Left kidney (tissue), 1 donor: ENCODE measurements at regions not wholly inside any gene's neighbourhood (a gene's known extent, or its start where the extent isn't known, plus 50 kb on each side); places are given as distances from the start of the nearest gene placed in this dataset.
"Not testable (repeated sequence)": the region's sequence is repeated elsewhere in the genome, so short reads cannot be mapped to it uniquely, and the experiment has no call there.

ENCODE experiments used
- DNase-seq: peaks from one replicate; pipeline ENCODE4 v3.0.0-alpha.2; 2013

DNA sequence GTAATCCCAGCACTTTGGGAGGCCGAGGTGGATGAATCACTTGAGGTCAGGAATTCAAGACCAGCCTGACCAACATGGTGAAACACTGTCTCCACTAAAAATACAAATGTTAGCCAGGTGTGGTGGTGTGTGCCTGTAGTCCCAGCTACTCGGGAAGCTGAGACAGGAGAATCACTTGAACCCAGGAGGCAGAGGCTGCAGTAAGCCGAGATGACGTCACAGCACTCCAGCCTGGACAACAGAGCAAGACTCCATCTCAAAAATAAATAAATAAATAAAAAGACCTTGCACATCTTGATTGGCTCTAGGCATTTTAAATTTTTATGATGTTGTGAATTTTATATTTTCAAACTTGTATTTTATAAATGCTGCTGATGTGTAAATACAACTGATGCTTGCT lies 141.7 kb downstream of the ARRDC3 start:
- DNase-seq: not testable (repeated sequence)

DNA sequence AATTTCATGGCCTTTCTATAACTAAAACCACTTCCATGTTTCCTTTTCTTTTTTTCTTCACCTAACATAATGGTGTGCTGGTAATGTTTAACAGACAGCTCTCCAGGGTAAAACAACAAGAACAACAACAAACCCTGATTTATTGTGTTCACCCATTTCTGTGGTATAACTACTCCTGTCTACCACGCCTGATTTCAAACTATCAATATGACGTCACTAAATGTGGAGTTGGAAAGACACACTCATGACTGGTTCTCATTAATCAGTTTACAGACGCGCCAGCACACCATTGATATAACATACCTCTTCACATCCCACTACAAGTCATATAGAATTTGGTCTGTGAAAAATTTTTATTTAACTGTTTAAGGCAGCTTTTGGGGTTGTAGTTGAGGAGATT lies 142.9 kb downstream of the ARRDC3 start:
- no peak for DNase-seq

DNA sequence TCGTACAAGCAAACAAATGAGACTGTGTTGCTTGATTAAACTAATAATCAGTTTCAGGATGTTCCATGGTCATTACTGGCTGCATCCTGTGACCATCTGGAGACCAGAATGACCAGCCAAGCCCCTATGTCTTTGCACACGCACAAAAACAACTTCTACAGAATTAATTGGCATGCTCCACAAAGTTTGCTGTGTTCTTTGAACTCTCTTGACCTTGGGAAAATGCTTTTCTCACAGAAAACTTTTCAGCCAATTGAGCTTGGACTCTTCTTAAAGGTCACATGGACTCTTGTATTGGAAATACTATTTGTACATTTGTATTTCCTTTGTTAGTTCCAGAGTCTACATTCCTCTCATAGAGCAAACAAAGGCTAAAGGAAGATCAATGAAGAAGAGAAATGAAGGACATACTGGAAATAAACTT lies 147.8 kb downstream of the ARRDC3 start:
- no peak for DNase-seq

DNA sequence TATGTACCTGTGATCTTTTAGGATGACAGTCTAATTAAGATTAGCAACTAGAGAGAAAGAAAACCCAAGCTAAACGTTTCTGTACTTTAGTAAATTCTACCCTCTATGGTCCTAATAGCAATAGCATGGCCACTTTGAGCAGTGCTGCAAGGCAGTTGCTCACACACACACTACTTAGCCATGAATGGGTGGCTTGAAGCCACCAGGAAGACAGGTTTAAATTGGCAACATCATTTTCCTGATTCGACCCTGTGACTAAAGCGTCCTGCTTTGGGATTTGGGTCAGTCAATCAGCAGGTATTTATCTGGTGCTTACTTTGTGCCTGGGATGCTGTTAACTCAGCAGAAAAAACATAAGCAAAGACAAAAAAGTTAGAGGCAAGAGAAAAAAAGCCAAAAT lies 150.6 kb downstream of the ARRDC3 start:
- no peak for DNase-seq

DNA sequence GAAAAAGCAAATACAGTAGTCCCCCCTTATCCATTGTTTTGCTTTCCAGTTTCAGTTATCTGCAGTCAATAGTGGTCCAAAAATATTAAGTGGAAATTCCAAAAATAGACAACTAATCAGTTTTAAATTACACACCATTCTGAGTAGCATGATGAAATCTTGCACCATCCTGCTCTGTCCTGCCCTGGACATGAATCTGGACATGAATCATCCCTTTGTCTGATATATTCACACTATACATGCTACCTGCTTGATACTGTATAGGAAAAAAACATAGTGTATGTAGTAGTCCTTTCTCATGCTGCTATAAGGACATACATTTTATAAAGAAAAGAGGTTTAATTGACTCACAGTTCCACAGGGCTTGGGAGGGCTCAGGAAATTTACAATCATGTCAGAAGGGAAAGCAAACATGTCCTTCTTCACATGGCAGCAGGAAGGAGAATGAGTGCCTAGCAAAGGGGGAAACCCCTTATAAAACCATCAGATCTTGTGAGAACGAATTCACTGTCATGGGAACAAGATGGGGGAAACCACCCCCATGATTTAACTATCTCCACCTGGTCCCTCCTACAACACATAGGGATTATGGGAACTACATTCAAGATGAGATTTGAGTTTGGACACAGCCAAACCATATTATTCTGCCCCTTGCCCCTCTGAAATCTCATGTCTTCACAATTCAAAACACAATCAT lies 153.9 kb downstream of the ARRDC3 start:
- DNase-seq: no peak

DNA sequence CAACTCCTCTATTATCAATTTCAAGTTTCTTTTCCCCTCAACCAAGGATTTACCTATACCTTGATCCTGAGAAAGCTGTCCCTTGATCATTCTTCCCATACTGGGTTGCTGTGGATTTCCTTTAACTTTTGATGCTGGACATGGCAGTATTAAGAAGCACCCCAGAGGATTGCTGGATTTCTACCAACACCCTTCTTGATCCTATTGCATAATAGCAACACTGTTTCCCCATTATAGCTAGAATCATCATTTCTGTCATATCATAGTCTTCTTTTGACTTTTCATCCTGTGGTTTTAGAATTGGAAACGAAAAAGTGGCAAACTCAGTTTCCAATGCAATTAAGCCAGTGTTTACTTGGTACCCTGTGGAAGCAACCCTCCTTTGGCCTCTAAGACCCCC lies 154.9 kb downstream of the ARRDC3 start:
- DNase-seq: no peak

DNA sequence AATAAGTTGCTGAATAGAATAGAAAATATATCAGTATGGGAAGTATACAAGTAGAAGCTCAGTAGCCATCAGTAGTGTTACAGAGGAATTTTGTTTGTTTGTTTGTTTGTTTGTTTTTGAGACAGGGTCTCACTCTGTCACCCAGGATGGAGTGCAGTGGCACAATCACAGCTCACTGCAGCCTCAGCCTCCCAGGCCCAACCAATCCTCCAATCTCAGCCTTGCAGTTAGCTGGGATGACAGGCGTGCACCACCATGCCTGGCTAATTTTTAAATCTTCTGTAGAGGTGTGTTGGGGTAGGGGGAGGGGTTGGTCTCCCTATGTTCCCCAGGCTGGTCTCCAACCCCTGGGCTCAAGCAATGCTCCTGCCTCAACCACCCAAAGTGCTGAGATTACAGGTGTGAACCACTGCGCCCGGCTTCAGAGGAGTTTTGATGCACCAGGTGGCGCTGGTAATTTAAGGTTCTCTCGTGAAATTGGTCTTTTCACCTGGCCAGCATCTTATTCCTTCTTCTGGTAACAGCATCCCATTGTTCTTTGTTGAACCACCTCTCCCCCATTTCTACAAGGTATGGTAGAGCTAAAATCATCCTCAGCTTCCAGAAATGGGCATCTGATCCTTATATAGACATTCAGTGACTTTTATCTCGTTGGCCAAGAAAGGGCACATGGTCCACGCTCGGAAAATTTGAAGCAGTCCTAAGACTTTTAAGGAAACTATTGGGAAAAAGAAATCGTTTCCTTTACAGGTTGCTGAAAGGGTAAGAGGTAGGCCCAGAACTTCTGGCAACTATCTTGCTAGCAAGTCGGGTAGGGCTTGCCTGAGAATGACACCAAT lies 157.1 kb downstream of the ARRDC3 start:
- DNase-seq: peak; percentile 30

DNA sequence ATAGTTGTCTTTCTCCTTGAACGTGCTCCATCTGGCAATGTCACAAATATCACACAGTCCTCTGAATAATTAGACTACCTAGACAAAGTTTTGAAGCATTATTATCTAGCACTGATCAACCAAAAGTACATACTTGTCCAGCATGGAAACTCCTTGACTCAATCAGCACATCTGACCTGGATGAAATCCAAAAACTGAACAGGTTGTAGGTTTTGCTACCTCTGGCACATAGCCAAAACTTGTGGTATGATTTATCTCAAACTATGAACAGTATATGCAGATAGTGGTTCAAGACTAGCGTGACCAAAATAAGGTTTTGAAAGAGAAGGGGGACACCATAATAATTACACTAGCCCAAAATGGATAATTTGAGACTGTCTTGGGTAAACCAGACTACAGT lies 158.1 kb downstream of the ARRDC3 start:
- no peak for DNase-seq

DNA sequence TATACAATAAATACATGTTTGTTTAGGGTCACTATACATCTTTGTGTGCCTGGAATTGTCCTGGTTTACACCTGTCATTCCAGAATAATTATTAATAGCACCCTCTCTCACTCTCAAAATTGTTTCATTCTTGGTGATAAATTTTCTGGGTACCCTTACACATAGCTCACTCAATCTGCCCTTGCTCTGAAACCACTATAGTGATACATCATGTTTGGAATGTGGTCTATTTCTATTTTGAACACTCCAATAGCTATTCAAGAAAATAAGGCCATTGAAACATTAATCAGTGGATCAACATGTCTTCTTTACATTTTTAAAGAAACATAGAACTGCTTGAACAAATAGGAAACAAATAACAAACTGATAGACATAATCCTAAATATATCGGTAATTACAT lies 158.7 kb downstream of the ARRDC3 start:
- DNase-seq: no peak

DNA sequence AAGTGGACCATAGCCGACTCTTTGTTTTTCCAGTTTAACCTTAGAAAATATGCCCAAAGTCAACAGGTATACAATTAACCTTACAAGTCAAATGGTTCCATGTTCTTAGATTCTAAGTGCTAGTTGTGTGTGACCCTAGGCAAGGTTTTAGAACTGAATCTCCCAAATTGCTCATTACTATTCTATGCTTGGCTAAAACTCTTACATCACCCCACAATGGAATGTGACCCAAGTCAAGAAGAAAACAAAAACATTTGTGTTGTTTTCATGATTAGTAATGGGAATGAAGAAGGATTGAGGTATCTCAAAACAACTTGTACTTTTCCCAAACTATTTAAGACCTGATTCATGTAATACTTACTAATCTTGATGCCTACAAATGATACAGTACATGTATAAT lies 159.2 kb downstream of the ARRDC3 start:
- no peak for DNase-seq

DNA sequence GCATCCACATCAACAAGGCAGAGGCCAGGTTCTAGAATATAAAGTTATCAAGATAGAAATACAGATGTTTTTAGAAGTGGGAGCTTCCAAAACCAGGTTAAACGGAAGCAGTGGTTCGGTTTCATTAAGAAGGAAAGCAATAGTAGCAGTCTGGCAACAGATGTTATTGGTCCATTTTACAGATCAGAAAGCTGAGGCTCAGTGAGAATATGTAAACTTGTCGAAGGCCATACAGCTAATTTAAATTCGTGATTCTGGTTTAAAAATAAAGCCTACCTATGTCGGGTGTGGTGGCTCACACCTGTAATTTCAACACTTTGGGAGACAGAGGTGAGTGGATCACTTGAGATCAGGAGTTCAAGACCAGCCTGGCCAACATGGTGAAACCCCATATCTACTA lies 160.6 kb downstream of the ARRDC3 start:
- DNase-seq: no peak

DNA sequence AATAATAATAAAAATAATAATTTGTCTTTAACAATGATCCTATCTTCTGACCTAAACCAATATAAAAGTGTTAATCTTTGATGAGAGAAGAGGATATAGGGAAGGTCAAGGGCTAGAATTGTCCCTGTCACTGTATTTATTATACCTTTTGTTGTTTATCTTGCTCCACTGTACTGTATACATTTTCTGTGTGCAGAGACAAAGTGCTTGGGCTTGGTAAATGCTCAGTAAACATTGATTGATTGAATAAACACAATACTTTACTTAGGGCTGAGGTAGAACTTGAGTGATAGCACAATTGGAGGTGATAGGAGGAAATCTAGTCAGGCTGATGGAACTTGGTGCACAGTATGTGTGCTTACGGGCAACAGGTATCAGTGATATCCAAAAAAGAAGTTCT lies 161.2 kb downstream of the ARRDC3 start:
- DNase-seq: no peak

DNA sequence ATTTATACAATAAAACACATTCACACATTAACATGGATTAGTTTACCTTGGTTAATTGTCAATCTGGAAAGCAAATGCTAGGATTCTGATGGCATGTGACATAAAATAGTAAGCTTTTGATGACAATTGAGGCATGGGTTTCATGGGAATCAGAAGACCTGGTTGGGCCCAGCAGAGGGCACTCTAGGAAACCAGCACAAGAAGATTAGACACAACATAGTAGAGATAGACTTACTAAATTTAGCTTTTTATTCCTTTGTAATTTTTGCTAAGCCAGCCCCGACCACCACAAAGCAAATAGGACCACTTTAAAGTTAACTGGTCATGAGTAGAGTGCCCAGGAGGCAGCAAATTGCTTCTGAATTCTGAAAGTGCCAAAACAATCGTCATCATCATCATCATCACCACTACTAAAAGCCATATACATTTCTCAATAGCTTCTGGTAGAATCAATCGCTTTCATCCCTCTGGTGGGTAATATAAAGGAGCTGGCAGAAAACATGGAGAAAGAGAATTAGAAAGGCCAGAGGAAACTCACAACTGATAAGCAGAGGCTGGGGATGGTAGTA lies 163.2 kb downstream of the ARRDC3 start:
- DNase-seq: no peak

DNA sequence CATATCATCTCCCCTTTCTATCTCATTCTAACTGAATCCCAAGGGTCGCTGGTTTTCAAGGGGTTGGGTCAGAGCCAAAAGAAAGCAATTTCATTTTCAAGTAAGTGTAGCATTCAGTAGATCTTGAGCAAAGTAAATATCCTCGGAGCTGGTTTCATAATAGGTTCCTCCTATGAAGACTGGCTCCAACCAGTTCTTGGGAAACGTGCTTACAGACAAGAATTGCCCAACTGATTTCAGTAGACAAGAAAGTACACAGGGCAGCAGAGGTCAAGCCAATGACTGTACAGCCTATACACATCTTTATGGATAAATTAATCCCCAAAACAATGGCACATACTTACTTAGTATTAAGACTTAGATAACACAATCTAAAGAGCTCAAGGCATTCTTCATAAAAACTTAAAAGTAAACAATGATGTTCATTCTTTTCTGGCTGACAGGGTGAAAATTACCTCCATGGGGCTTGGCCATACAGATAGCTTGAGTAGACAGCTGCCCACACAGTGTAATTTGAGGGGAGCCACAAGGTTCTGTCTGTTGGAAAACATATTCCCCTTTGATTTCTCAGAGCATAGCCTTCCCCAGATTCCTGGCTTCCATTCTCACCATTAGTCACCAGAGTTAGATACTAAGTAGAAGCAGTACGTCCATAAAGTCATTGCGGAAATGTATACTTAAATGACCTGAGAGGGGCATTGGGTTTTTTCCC lies 163.9 kb downstream of the ARRDC3 start:
- no peak for DNase-seq

DNA sequence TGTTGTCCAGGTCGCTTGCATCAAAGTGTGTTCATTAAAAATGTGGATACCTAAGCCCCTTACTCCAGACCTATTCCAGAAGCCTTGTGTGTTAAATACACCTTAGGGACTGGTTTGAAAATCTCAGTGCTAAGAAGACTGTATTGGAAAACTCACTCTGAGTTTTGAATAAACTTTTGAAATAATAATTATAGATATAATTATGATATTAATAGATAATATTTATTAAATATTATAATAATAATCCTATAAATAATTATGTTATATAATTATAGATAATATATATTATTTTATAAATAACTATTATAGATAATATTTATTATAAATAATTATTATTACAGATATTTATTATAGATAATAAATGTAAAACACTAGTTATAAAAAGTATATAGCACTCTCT lies 165.3 kb downstream of the ARRDC3 start:
- no peak for DNase-seq

DNA sequence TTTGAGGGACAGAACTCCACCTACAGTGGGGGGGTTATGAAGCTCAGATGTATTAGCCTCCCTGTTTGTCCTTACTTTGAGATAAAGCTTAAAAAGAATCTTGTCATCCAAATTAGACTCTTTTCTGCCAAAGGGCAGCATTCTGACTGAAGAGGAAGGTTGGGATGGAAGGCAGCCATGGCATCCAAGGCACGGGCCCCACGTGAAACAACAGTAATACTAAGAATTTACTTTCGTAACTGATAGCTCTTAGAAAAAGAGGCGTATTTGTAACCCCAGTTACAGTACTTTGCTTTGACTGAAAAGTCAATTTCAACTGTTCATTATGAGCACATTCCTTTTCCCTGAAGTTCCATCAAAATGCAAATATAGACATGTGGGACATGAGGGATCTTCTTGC lies 168.5 kb downstream of the ARRDC3 start:
- no peak for DNase-seq
